Ovary (tissue), 7 donors: ENCODE measurements at regions not wholly inside any gene's neighbourhood (a gene's known extent, or its start where the extent isn't known, plus 50 kb on each side); places are given as distances from the start of the nearest gene placed in this dataset.

ENCODE experiments used
- DNase-seq, 5 donors: peaks; one replicate each; pipeline ENCODE4 v3.0.0-alpha.2; 2019 to 2020
- H3K27ac ChIP-seq, 2 donors: fragments of 200-600 bp; one replicate each; pipeline versions ENCODE4 v1.5.1 to v1.8.0; 2019 to 2022
- H3K27me3 ChIP-seq: fragments of 200-600 bp; one replicate; pipeline ENCODE4 v1.8.0; 2022
- H3K36me3 ChIP-seq: fragments of 200-600 bp; sonication (generic); one replicate; pipeline ENCODE4 v1.5.1; 2019
- H3K4me1 ChIP-seq: one replicate; pipeline ENCODE4 v1.8.1; 2013; ENCODE audit warnings: mild to moderate bottlenecking, moderate library complexity; ENCODE audit not compliant: insufficient read depth
- H3K4me3 ChIP-seq: fragments of 200-600 bp; sonication (generic); one replicate; pipeline ENCODE4 v1.5.1; 2017
- H3K9me3 ChIP-seq, 2 donors: fragments of 200-600 bp in 1 of 2; sonication (generic) in 1 of 2; one replicate each; pipeline versions ENCODE4 v1.5.1 to v1.8.1; 2013 to 2019; ENCODE audit warnings: mild to moderate bottlenecking in 1 of 2, moderate library complexity in 1 of 2
- CTCF ChIP-seq, 3 donors: fragments of 450-650 bp in 2 of 3; fragments of 200-600 bp in 1 of 3; IDR thresholded peaks; one replicate each; pipeline versions ENCODE4 v1.5.1 to v1.8.0; 2016 to 2022; ENCODE audit warnings: antibody characterized with exemption in 3 of 3, mild to moderate bottlenecking in 1 of 3
- EP300 ChIP-seq: sonication (generic); formaldehyde crosslinking; IDR thresholded peaks from one replicate; pipeline ENCODE4 v1.6.1; 2017; ENCODE audit warnings: antibody characterized with exemption
- POLR2A ChIP-seq: fragments of 450-650 bp; IDR thresholded peaks from one replicate; pipeline ENCODE4 v1.6.1; 2017; ENCODE audit warnings: antibody characterized with exemption, mild to moderate bottlenecking, moderate library complexity
- WGBS, 3 donors: extraction: QIAGEN DNeasy Blood & Tissue Kit in 1 of 3; methylation state at CpG; one replicate each; pipeline versions ENCODE4 v1.1.5 to v1.1.7; 2013 to 2017; 5-methylcytosine and 5-hydroxymethylcytosine counted together
- intact Hi-C, 4 donors: fragments of 100-400 bp; cut with DNase I; formaldehyde crosslinking; loops; one replicate each; pipeline versions ENCODE4 v1.11.0 to v1.15.1; 2022 to 2023
- donor health status: DM: no; HTN: no; CAD: no; lungs with moderate emphysema.
- donor health status: DM: no; HTN: no; CAD: no.
- donor health status: Bipolar disorder and iron deficiency.
- donor health status: DM: no; HTN: no; CAD: no.
- donor health status: DM: yes; HTN: yes; CAD: no.

GRCh38 chr5:97543166-97543565 is 360.1 kb upstream of the RIOK2 start:
- no peak overlapping the region for H3K27ac ChIP-seq
- TF ChIP-seq CTCF (IDR thresholded peaks at IDR 0.05), result no peak
- no peak for TF ChIP-seq EP300
- no peak for TF ChIP-seq POLR2A

GRCh38 chr5:97544240-97544639 is 361.2 kb upstream of the RIOK2 start:
- H3K27me3 ChIP-seq, result no peaks in the 10 kb centered on the region
- whole genome bisulfite sequencing, 3 donors, result 43 to 61% (median 57%) methylated on average over 3 of the region's 3 CpGs
- H3K27ac ChIP-seq, result no peak overlapping the region
- no peak overlapping the region for H3K4me3 ChIP-seq
- no peaks in the 10 kb centered on the region for H3K9me3 ChIP-seq
- TF ChIP-seq POLR2A (no peak), EP300 (no peak), CTCF (IDR thresholded peaks at IDR 0.05) (no peak)
- H3K36me3 ChIP-seq, result no peaks in the 10 kb centered on the region
- no peak for DNase-seq
- intact Hi-C loops, result no loop called here
- no peaks in the 10 kb centered on the region for H3K4me1 ChIP-seq

More at GRCh38 chr5:97543166-97543565, 360.1 kb upstream of the RIOK2 start:
- H3K9me3 ChIP-seq, result no peaks in the 10 kb centered on the region
- intact Hi-C loops, result no loop called here
- H3K4me3 ChIP-seq, result no peak overlapping the region
- H3K27me3 ChIP-seq, result no peaks in the 10 kb centered on the region
- no peaks in the 10 kb centered on the region for H3K4me1 ChIP-seq
- DNase-seq, result no peak
- WGBS, 3 donors, result 11 to 20% (median 15%) methylated on average over 4 of the region's 4 CpGs
- no peaks in the 10 kb centered on the region for H3K36me3 ChIP-seq

- intact Hi-C loops, result no loop called here
- WGBS, 3 donors, result 46 to 64% (median 47%) methylated on average over 5 of the region's 5 CpGs
- TF ChIP-seq EP300 (no peak), POLR2A (no peak), CTCF (IDR thresholded peaks at IDR 0.05) (no peak)
- Histone ChIP-seq H3K4me1 (no peaks in the 10 kb centered on the region), H3K9me3 (no peaks in the 10 kb centered on the region), H3K4me3 (no peak overlapping the region), H3K27ac (no peak overlapping the region), H3K27me3 (no peaks in the 10 kb centered on the region), H3K36me3 (no peaks in the 10 kb centered on the region)
- no peak for DNase-seq
Measured at GRCh38 chr5:97544678-97545077, 361.6 kb upstream of the RIOK2 start.

- Histone ChIP-seq H3K27me3 (no peaks in the 10 kb centered on the region), H3K36me3 (no peaks in the 10 kb centered on the region), H3K4me1 (no peaks in the 10 kb centered on the region), H3K4me3 (no peak overlapping the region), H3K27ac (no peak overlapping the region), H3K9me3 (no peaks in the 10 kb centered on the region)
- no peak for DNase-seq
- TF ChIP-seq POLR2A (no peak), CTCF (IDR thresholded peaks at IDR 0.05) (no peak)
- intact Hi-C loops, result no loop called here
Measured at GRCh38 chr5:97545446-97545845, 362.4 kb upstream of the RIOK2 start.
